GM04503 (cell line): ENCODE measurements at regions not wholly inside any gene's neighbourhood (a gene's known extent, or its start where the extent isn't known, plus 50 kb on each side); places are given as distances from the start of the nearest gene placed in this dataset.
"Not testable (repeated sequence)": the region's sequence is repeated elsewhere in the genome, so short reads cannot be mapped to it uniquely, and the experiment has no call there.

Source experiments
- DNase-seq: peaks from one replicate; pipeline ENCODE4 v3.0.0-alpha.2; 2012; ENCODE audit warnings: low read depth

DNA sequence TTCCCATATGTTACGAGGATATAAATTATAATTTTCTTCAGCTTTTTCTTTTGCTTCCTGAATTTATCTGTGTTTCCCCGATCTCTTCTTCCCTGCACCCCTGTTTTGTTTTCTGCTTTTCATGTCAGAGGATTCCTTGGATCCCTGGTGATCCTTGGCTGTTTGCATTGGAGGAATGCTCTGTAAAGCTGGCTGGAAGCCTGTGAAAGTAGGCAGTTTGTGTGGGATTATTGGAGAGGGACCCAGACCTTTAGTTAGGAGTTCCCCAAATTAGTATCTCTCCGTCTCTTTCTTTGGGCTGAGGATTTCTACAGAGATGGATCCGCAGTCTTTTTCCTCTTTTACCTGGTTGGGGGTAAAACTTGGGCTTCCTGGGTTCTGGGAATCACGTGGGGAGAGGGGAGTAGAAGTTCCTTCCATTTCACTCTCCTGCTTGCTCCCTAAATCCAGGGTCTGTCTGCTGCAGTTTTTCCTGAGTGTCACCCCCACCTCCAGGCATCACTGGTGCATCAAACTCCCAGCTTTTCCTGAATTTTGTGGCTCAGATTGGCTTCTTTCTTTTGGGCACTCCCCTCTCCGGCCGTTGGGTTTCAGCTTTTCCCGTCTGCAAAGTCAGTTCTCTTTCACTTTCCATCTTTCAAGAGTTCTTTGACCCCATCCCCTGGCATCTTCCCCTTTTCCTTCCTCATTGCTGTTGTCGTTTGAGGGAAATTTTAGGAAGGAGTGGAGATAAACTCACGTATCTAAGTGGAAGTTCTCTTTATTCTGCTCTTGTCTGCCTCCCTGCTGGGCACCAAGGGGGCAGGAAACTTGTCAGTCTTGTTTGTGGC is 79.1 kb upstream of the ALX4 start:
- DNase-seq, result no peak

DNA sequence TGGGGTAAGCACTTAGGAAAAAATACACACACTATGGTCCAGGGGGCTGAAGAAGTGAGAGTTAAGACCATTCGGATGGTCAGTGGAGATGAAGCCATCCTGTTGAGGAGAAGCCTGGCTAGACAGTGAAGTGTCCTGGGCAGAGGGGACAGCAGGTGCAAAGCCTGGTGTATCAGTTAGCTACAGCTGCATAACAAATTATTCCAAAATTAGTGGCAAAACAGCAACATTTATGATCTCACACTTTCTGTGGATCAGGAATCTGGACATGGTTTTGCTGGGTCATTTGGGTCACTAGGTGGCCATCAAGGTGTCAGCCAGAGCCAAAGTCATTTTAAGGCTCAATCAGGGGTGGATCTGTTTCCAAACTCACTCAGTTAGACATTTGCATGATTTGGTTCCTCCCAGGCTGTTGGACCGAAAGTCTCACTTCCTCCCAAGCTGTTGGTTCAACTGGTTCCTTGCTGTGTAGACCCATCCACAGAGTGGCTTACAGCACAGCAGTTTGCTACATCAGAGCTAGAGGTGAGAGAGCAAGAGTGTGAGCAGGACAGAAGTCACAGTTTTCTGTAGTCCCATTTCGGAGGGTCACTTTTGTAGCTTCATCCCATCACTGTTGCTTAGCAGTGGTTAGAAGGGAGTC is 80.1 kb upstream of the ALX4 start:
- DNase-seq, result no peak

GRCh38 chr11:44391004-44391403 is 81.1 kb upstream of the ALX4 start:
- not testable (repeated sequence) for DNase-seq

DNA sequence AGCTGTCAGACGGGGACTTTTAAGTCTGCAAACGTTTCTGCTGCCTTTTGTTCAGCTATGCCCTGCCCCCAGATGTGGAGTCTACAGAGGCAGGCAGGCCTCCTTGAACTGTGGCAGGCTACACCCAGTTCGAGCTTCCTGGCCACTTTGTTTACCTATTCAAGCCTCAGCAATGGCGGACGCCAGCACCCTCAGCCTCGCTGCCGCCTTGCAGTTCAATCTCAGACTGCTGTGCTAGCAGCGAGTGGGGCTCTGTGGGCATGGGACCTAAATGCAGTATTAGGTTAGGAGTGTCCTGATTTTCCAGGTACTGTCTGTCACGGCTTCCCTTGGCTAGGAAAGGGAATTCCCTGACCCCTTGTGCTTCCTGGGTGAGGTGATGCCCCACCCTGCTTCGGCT is 86.8 kb upstream of the ALX4 start:
- DNase-seq, result not testable (repeated sequence)

DNA sequence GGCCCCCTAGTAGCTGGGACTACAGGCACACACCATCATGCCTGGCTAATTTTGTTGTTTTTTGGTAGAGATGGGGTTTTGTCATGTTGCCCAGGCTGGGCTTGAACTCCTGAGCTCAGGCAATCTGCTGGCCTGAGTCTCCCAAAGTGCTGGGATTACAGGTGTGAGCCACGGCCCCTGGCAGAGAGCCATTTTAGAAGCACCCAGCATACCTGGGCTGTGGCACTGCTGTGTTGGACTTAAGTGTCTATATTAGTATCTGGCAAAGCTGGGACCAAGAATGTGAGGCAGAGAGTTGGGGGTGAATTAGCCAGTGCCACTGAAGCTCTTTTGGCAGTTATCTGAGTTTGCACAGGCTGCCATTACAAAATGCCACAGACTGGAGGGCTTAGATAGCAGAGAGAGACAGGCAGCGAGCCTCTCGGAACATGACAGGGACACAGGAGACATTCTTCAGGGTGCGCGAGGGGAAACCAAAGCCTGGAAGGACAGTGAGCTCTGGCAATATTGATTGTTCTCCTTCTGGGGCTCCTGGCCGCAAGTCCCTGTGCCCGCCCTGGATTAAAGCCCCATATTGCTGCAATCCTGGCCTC is 87.7 kb upstream of the ALX4 start:
- no peak for DNase-seq

DNA sequence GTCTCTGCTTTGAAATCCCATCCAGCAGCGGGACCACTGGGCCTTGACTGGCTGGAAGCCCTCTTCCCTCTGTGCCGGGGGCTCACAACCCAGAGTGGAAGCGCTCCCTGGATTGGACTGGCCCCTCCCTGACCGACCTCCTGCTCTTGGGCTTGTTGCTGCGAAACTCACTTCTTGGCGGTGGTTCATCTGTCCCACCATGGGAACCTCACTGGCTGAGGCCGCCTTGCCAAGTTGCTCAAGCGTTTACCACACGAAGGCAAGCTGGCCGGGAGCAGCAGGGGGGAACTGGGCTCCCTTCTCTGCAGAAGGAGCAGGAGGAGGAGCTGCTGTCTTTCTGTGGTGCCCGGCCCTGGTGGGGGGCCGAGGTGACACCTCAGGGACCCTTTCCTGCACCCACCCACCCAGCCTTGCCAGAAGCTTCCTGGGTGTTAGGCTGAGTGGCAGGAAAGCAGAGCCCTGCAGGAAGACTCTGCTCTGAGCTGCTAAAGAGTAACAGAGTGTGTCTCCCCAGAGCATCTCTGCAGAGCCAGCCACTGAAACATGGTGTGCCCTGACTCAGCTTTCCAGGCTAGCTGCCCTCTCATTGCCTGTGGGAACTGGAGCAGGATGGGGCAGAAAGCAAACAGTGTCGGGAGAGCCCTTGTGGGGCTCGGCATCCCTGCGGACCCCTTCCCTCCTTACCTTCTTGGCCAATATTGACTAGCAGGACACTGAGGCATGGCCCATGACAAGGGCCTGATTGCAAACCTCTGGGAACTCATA is 88.5 kb upstream of the ALX4 start:
- DNase-seq, result no peak

- DNase-seq, result no peak
Observed at GRCh38 chr11:44399968-44400367, 90.0 kb upstream of the ALX4 start.

GRCh38 chr11:44400431-44400830 is 90.5 kb upstream of the ALX4 start:
- no peak for DNase-seq

DNA sequence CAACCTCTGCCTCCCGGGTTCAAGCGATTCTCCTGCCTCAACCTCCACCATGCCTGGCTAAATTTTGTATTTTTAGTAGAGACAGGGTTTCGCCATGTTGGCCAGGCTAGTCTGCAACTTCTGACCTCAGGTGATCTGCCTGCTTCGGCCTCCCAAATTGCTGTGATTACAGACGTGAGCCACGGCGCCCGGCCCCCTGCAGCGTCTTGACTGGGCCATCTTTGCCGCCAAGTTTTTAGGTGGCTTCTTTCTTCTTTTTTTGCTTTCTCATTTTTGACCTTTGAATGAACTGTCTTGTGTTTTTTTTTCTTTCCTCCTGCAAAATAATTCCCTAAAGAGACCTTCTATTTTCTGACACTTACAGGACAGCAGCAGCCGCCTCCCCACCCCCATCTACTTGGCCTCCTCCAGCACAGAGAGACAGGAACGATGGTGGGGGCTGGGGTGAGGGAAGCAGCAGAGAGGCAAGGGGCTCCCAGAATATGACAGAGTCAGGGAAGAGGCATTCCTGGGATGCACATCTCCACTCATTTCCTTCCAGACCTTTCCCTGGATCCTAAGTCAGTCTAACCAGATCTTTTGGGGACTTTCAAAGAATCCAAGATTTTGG is 92.6 kb upstream of the ALX4 start:
- no peak for DNase-seq

DNA sequence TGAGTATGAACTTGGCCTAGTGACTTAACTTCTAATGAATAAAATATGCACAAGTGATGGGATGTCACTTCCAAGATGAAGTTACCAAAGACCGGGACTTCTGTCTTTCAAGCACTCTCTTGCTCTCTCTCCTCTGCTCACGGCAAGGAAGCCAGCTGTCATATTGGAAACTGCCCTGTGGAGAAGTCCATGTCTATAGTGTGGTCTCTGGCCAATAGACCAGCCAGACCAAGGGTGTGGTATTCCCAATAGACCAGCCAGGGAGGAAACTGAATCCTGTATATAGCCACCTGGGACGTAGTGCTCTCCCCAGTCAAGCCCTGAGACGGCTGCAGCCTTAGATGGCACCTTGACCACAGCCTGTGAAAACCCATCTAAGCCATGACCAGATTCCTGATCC is 93.2 kb upstream of the ALX4 start:
- DNase-seq, result no peak

- DNase-seq, result no peak
Observed at GRCh38 chr11:44403587-44404273, 93.8 kb upstream of the ALX4 start.

DNA sequence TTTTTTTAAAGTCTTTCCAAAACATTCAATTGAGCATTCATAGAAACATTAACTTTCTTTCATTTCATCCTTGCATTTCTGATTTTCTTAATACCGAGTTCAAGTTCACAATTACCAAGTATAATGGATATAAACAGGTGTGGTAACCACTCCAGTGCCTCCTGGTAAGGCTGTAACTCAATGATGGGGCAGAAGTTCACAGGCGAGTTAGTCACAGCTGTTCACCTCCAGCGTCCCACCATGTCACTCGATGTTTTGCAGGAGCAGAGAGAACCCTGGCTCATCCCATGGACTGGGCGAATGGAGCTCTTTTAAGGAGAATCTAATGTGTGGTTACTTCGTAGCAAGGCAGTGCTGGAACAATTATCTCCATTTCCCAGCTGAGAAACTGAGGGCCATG is 94.4 kb upstream of the ALX4 start:
- no peak for DNase-seq

DNA sequence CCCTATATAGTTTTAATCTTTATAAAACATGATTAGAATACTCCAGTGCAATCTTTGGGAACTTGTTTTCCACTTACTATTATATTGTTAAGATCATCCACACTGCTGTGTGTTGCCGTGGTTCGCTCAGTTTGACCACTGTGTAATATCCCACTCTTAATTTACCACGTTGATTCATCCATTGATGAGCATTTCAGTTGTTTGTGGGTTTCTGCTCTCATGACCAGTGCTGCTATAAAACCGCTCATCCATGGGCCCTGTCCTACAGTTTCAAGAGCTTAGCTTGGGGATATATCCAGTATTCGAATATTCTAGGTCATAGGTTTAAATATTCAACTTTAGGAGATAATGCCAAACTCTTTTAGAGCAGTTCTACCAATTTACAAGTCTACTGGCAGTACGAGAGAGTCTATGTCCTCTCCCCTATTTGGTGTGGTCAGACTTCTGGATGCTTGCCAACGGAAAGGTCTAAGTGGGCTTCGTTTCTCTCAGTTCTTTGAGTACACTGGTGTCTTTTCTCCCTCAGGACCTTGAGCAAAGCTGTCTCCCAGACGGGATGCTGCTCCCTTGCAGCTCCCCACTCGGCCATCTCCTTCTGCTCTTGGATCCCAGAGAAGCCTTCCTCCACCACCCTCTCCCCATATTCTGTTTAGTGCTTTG is 94.9 kb upstream of the ALX4 start:
- no peak for DNase-seq

GRCh38 chr11:44407211-44407996 is 97.5 kb upstream of the ALX4 start:
- DNase-seq, result no peak

GRCh38 chr11:44408141-44408540 is 98.2 kb upstream of the ALX4 start:
- DNase-seq, result no peak

GRCh38 chr11:44408711-44409470 is 99.0 kb upstream of the ALX4 start:
- no peak for DNase-seq

- no peak for DNase-seq
Observed at GRCh38 chr11:44409558-44410236, 99.8 kb upstream of the ALX4 start.

DNA sequence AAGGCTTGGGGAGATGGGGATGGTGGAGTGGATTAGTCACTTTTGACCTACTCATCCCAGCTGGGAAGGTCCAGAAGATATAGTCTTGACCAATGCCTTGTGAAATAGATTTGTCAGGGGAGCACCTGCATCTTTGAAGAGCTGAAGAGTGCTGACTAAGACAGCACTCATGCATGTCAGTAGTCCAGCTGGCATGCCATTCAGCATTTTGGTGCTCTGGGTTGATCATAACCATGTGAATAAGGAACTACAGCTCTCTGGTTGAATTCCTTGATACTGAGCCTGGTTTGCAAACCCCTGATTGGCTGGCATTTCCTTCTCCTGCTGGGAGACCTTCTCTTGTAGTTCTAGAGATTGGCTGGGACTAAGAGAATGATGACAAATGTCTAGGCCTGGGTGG is 106.8 kb upstream of the ALX4 start:
- no peak for DNase-seq
